Activated CD4-positive, alpha-beta T cell treated with anti-CD3 and anti-CD28 coated beads for 36 hours (primary cell): ENCODE measurements at regions not wholly inside any gene's neighbourhood (a gene's known extent, or its start where the extent isn't known, plus 50 kb on each side); places are given as distances from the start of the nearest gene placed in this dataset.

Source experiments
- ATAC-seq: fragments of 200-7000 bp; cut with Tn5 transposase; one replicate; pipeline ENCODE4 v1.10.0; 2021; ENCODE audit warnings: mild to moderate bottlenecking, moderate library complexity
- CTCF ChIA-PET: fragments of 350-600 bp; sonication (Branson Sonifier 250); formaldehyde crosslinking; loops from one replicate; lab custom pipeline; 2021; ENCODE audit warnings: antibody characterized with exemption; lab: Charles Lee
- POLR2A ChIA-PET: fragments of 350-600 bp; sonication (Branson Sonifier 250); formaldehyde crosslinking; loops from one replicate; lab custom pipeline; 2021; ENCODE audit warnings: antibody characterized with exemption, inconsistent platforms; lab: Charles Lee
- DNase-seq: peaks from one replicate; pipeline ENCODE4 v3.0.0-alpha.2; 2020
- H3K27ac Mint-ChIP-seq: one replicate; pipeline ENCODE4 v1.8.0; 2021; ENCODE audit warnings: mixed read lengths
- H3K27me3 Mint-ChIP-seq: one replicate; pipeline ENCODE4 v1.8.0; 2021; ENCODE audit warnings: mixed read lengths
- H3K36me3 Mint-ChIP-seq: one replicate; pipeline ENCODE4 v1.8.0; 2021; ENCODE audit warnings: low read depth, mixed read lengths
- H3K4me1 Mint-ChIP-seq: one replicate; pipeline ENCODE4 v1.8.0; 2021; ENCODE audit warnings: mixed read lengths
- H3K4me3 Mint-ChIP-seq: one replicate; pipeline ENCODE4 v1.8.0; 2021; ENCODE audit warnings: mild to moderate bottlenecking, moderate library complexity, mixed read lengths
- H3K9me3 Mint-ChIP-seq: one replicate; pipeline ENCODE4 v1.8.0; 2021; ENCODE audit warnings: low read depth, mixed read lengths
- intact Hi-C, 2 experiments: fragments of 100-400 bp; cut with DNase I in 1 of 2; cut with micrococcal nuclease in 1 of 2; formaldehyde crosslinking; loops; one replicate each; pipeline versions ENCODE4 v1.14.2 to v1.15.1; 2022 to 2024; cut with DNase I, micrococcal nuclease

- intact Hi-C loops, result no loop called here
- Mint-ChIP-seq H3K27me3 (no peaks in the 10 kb centered on the region), H3K36me3 (no peaks in the 10 kb centered on the region), H3K4me1 (no peaks in the 10 kb centered on the region), H3K27ac (no peak overlapping the region), H3K9me3 (no peaks in the 10 kb centered on the region), H3K4me3 (no peak overlapping the region)
- CTCF ChIA-PET, result no interaction called here
- POLR2A ChIA-PET, result no interaction called here
- ATAC-seq (no peak), DNase-seq (no peak)
Observed at GRCh38 chr7:85882335-85882734, 695.5 kb upstream of the SEMA3D start.

GRCh38 chr7:85875398-85875797 lies 688.5 kb upstream of the SEMA3D start:
- Mint-ChIP-seq H3K4me3 (no peak overlapping the region), H3K9me3 (peaks cover 5% of the 10 kb centered on the region)
- no peak for ATAC-seq

DNA sequence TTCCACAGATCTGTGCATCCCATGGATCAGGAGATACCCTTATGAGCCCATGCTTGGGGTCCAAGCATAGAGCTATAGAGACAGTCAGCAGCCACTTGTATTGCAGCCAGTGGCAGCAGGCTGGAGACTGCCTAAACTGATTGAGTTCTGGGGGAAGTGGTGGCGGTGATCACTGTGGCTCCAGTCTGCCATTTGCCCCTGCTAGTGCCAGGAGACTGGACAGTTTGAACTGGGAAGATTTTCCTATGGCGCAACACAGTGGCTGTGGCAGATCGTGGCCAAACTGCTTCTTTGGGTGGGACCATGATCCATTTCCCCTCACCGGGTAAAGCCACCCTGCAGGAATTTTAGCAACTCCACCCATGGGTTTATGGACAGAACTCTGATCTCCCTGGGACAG lies 679.7 kb upstream of the SEMA3D start:
- no peak for DNase-seq
- no peaks in the 10 kb centered on the region for H3K36me3 Mint-ChIP-seq
- no peak overlapping the region for H3K27ac Mint-ChIP-seq
- no peaks in the 10 kb centered on the region for H3K4me1 Mint-ChIP-seq
- ATAC-seq, result no peak
- POLR2A ChIA-PET, result no interaction called here
- intact Hi-C loops, result no loop called here
- H3K4me3 Mint-ChIP-seq, result no peak overlapping the region
- no peaks in the 10 kb centered on the region for H3K27me3 Mint-ChIP-seq
- CTCF ChIA-PET, result no interaction called here
- peaks cover 20% of the 10 kb centered on the region for H3K9me3 Mint-ChIP-seq

More at GRCh38 chr7:85875398-85875797, 688.5 kb upstream of the SEMA3D start:
- CTCF ChIA-PET, result no interaction called here
- H3K36me3 Mint-ChIP-seq, result no peaks in the 10 kb centered on the region
- no peak for DNase-seq
- H3K4me1 Mint-ChIP-seq, result no peaks in the 10 kb centered on the region
- no peak overlapping the region for H3K27ac Mint-ChIP-seq
- POLR2A ChIA-PET, result no interaction called here
- no peaks in the 10 kb centered on the region for H3K27me3 Mint-ChIP-seq
- intact Hi-C loops, result no loop called here

GRCh38 chr7:85851571-85852193 lies 664.8 kb upstream of the SEMA3D start:
- Mint-ChIP-seq H3K4me1 (no peaks in the 10 kb centered on the region), H3K36me3 (no peaks in the 10 kb centered on the region)

DNA sequence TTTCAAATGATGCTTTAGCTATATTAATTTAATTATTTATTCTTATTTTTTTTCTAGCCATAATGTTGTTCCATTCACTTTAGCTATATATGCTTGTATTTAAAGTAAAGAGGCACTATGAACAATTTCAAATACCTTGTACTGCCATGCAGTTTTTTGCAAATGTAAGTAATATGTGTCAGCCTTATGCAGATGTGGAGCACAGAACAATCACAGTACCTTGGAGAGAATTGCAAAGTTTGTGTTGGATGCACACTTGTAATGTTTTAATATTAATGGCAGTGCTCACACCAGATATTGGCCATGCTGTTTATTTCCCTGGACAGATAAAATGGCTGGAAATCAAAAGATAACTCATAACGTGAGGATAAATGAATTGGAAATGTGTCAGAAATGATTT lies 663.5 kb upstream of the SEMA3D start:
- ChIA-PET CTCF (no interaction called here), POLR2A (no interaction called here)
- H3K9me3 Mint-ChIP-seq, result no peaks in the 10 kb centered on the region
- no peak for ATAC-seq
- H3K4me1 Mint-ChIP-seq, result no peaks in the 10 kb centered on the region
- no peak for DNase-seq
- no peak overlapping the region for H3K27ac Mint-ChIP-seq
- H3K4me3 Mint-ChIP-seq, result no peak overlapping the region
- H3K27me3 Mint-ChIP-seq, result no peaks in the 10 kb centered on the region
- no peaks in the 10 kb centered on the region for H3K36me3 Mint-ChIP-seq
- intact Hi-C loops, result no loop called here

More at GRCh38 chr7:85851571-85852193, 664.8 kb upstream of the SEMA3D start:
- no peak for DNase-seq
- Mint-ChIP-seq H3K9me3 (no peaks in the 10 kb centered on the region), H3K4me3 (no peak overlapping the region), H3K27me3 (no peaks in the 10 kb centered on the region), H3K27ac (no peak overlapping the region)
- intact Hi-C loops, result no loop called here
- ChIA-PET CTCF (no interaction called here), POLR2A (no interaction called here)
- ATAC-seq, result no peak

- DNase-seq, result no peak
- Mint-ChIP-seq H3K4me3 (no peak overlapping the region), H3K36me3 (no peaks in the 10 kb centered on the region), H3K4me1 (no peaks in the 10 kb centered on the region), H3K27me3 (no peaks in the 10 kb centered on the region), H3K9me3 (peaks cover 5% of the 10 kb centered on the region), H3K27ac (no peak overlapping the region)
- intact Hi-C loops, result no loop called here
- ChIA-PET CTCF (no interaction called here), POLR2A (no interaction called here)
- no peak for ATAC-seq
Observed at GRCh38 chr7:85840554-85840953, 653.7 kb upstream of the SEMA3D start.

DNA sequence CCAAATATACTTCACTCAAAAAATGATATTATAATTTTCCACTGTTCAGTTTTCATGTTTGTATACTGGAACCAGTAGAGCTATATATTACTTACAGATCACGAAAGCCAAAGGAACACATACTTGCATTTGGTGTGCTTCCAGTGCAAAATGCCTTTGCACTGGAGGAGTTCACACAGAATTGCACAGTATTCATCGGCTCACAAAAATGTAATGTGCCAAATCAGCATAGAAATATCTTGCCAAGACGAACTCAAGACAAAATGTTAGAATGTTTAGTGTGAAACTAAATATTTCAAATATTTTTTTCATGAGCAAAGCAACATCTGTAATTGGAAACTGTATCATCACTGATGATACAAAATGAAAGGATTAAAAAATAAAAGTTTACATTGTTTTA lies 646.2 kb upstream of the SEMA3D start:
- H3K4me3 Mint-ChIP-seq, result no peak overlapping the region
- H3K9me3 Mint-ChIP-seq, result no peaks in the 10 kb centered on the region
- no peaks in the 10 kb centered on the region for H3K36me3 Mint-ChIP-seq
- CTCF ChIA-PET, result no interaction called here
- H3K27me3 Mint-ChIP-seq, result no peaks in the 10 kb centered on the region
- no peak overlapping the region for H3K27ac Mint-ChIP-seq
- DNase-seq, result no peak
- ATAC-seq, result no peak
- POLR2A ChIA-PET, result no interaction called here
- intact Hi-C loops, result loop anchor here in 1 of 2 experiments (10.0 kb wide), 1 partner anchor 788 kb away; no protein-coding TSS in a partner anchor
- H3K4me1 Mint-ChIP-seq, result no peaks in the 10 kb centered on the region

- CTCF ChIA-PET, result no interaction called here
- POLR2A ChIA-PET, result no interaction called here
- Mint-ChIP-seq H3K4me3 (no peak overlapping the region), H3K27ac (no peak overlapping the region), H3K9me3 (no peaks in the 10 kb centered on the region), H3K36me3 (no peaks in the 10 kb centered on the region), H3K27me3 (no peaks in the 10 kb centered on the region), H3K4me1 (no peaks in the 10 kb centered on the region)
- intact Hi-C loops, result loop anchor here in 1 of 2 experiments (10.0 kb wide), 1 partner anchor 786 kb away; no protein-coding TSS in a partner anchor
- DNase-seq (no peak), ATAC-seq (no peak)
Observed at GRCh38 chr7:85830982-85831381, 644.1 kb upstream of the SEMA3D start.

- CTCF ChIA-PET, result interaction anchor here (0.6 kb wide), 1 partner anchor 670 kb away, joined by 3 read pairs; no protein-coding TSS in a partner anchor
- no peak overlapping the region for H3K27ac Mint-ChIP-seq
Observed at GRCh38 chr7:85829817-85830432, 643.1 kb upstream of the SEMA3D start.

GRCh38 chr7:85829176-85829575 lies 642.3 kb upstream of the SEMA3D start:
- CTCF ChIA-PET, result interaction anchor here (0.6 kb wide), 1 partner anchor 671 kb away, joined by 3 read pairs; no protein-coding TSS in a partner anchor
- Mint-ChIP-seq H3K4me3 (no peak overlapping the region), H3K36me3 (no peaks in the 10 kb centered on the region), H3K27me3 (no peaks in the 10 kb centered on the region), H3K9me3 (no peaks in the 10 kb centered on the region), H3K4me1 (no peaks in the 10 kb centered on the region), H3K27ac (no peak overlapping the region)
- intact Hi-C loops, result no loop called here
- DNase-seq (no peak), ATAC-seq (no peak)
- POLR2A ChIA-PET, result no interaction called here

More at GRCh38 chr7:85829817-85830432, 643.1 kb upstream of the SEMA3D start:
- H3K4me3 Mint-ChIP-seq, result no peak overlapping the region
- no peak for DNase-seq
- intact Hi-C loops, result loop anchor here in 1 of 2 experiments (10.0 kb wide), 1 partner anchor 785 kb away; no protein-coding TSS in a partner anchor
- ATAC-seq, result no peak
- H3K9me3 Mint-ChIP-seq, result no peaks in the 10 kb centered on the region
- POLR2A ChIA-PET, result no interaction called here
- H3K36me3 Mint-ChIP-seq, result no peaks in the 10 kb centered on the region
- H3K27me3 Mint-ChIP-seq, result no peaks in the 10 kb centered on the region
- H3K4me1 Mint-ChIP-seq, result no peaks in the 10 kb centered on the region

GRCh38 chr7:85828614-85829013 lies 641.8 kb upstream of the SEMA3D start:
- ChIA-PET POLR2A (no interaction called here), CTCF (no interaction called here)
- intact Hi-C loops, result no loop called here
- H3K27me3 Mint-ChIP-seq, result no peaks in the 10 kb centered on the region
- H3K9me3 Mint-ChIP-seq, result no peaks in the 10 kb centered on the region
- H3K4me1 Mint-ChIP-seq, result no peaks in the 10 kb centered on the region
- ATAC-seq (no peak), DNase-seq (no peak)
- no peak overlapping the region for H3K4me3 Mint-ChIP-seq
- H3K27ac Mint-ChIP-seq, result no peak overlapping the region
- no peaks in the 10 kb centered on the region for H3K36me3 Mint-ChIP-seq
